ENCODE measurements at regions not wholly inside any gene's neighbourhood (a gene's known extent, or its start where the extent isn't known, plus 50 kb on each side); places are given as distances from the start of the nearest gene placed in this dataset.
"Not testable (repeated sequence)": the region's sequence is repeated elsewhere in the genome, so short reads cannot be mapped to it uniquely, and the experiment has no call there.

- not testable (repeated sequence) for TF ChIP-seq CTCF, POLR2A (IDR thresholded peaks at IDR 0.05)
Measured at GRCh38 chr1:148228846-148229245, 76.8 kb upstream of the NBPF11 start.

Measured in right lobe of liver (tissue), 4 donors.